Panc1 (cell line): ENCODE measurements at regions not wholly inside any gene's neighbourhood (a gene's known extent, or its start where the extent isn't known, plus 50 kb on each side); places are given as distances from the start of the nearest gene placed in this dataset.

Experiments used
- ATAC-seq: fragments of 200-7000 bp; cut with Tn5 transposase; 2 replicates; pipeline ENCODE4 v1.9.1; 2020; ENCODE audit warnings: mild to moderate bottlenecking, moderate library complexity
- BruUV-seq: library from RNA; stranded (reverse); fragments of 400-500 nt; replicated peaks from 2 replicates; lab custom pipeline; 2021; lab: Mats Ljungman, UMichigan
- CTCF ChIA-PET: fragments of 300-600 bp; sonication (Branson Sonifier 250); formaldehyde crosslinking; loops from one replicate; lab custom pipeline; 2022; ENCODE audit warnings: antibody characterized with exemption; lab: Charles Lee
- POLR2A ChIA-PET: fragments of 300-600 bp; sonication (Branson Sonifier 250); formaldehyde crosslinking; loops from one replicate; lab custom pipeline; 2022; ENCODE audit warnings: antibody characterized with exemption; lab: Charles Lee
- DNase-seq: peaks from one replicate; pipeline ENCODE4 v3.0.0-alpha.2; 2010; ENCODE audit warnings: low read depth, low spot score
- H3K27ac ChIP-seq: 2 replicates; pipeline ENCODE4 v1.5.1; 2011; ENCODE audit warnings: mild to moderate bottlenecking, low read length, inconsistent platforms
- H3K27me3 ChIP-seq: fragments of 200-500 bp; sonication (Bioruptor generic); 2 replicates; pipeline ENCODE4 v1.6.0; 2014; ENCODE audit warnings: low read length, inconsistent platforms; ENCODE audit not compliant: control insufficient read depth, insufficient read depth
- H3K36me3 ChIP-seq: fragments of 200-500 bp; sonication (Bioruptor generic); 2 replicates; pipeline ENCODE4 v1.5.1; 2014; ENCODE audit warnings: inconsistent platforms, mild to moderate bottlenecking, low read length, moderate library complexity; ENCODE audit not compliant: control insufficient read depth, insufficient read depth
- H3K4me1 ChIP-seq: 2 replicates; pipeline ENCODE4 v1.5.1; 2011; ENCODE audit warnings: inconsistent platforms, mild to moderate bottlenecking, low read length, moderate library complexity; ENCODE audit not compliant: control insufficient read depth, insufficient read depth
- H3K4me3 ChIP-seq, 2 experiments: 2 replicates each; pipeline ENCODE4 v1.5.1; 2011 to 2012; ENCODE audit warnings: low read depth in 2 of 2, low read length in 2 of 2, mild to moderate bottlenecking in 2 of 2, inconsistent platforms in 1 of 2, moderate library complexity in 1 of 2
- H3K9me3 ChIP-seq: fragments of 200-500 bp; sonication (Bioruptor generic); 2 replicates; pipeline ENCODE4 v1.5.1; 2014; ENCODE audit warnings: low read depth, mild to moderate bottlenecking, inconsistent platforms, low read length, moderate library complexity; ENCODE audit not compliant: control insufficient read depth, insufficient read depth
- CTCF ChIP-seq: fragments of 450-650 bp; IDR thresholded peaks from 2 replicates; pipeline ENCODE4 v1.5.1; 2017; ENCODE audit warnings: mild to moderate bottlenecking
- POLR2AphosphoS5 ChIP-seq: IDR thresholded peaks from 2 replicates; pipeline ENCODE4 v1.6.1; 2012; ENCODE audit warnings: mild to moderate bottlenecking, low read depth, low read length, moderate library complexity
- REST ChIP-seq, 2 experiments: IDR thresholded peaks; 2 replicates each; pipeline ENCODE4 v1.6.1; 2011 to 2012; ENCODE audit warnings: low read depth in 2 of 2, control low read depth in 1 of 2, low read length in 1 of 2, mild to moderate bottlenecking in 1 of 2, moderate library complexity in 1 of 2; ENCODE audit not compliant: insufficient read depth in 1 of 2
- SIN3A ChIP-seq: IDR thresholded peaks from 2 replicates; pipeline ENCODE4 v1.6.1; 2012; ENCODE audit warnings: low read depth, mild to moderate bottlenecking, low read length, moderate library complexity, borderline replicate concordance; ENCODE audit not compliant: insufficient read depth
- TCF7L2 ChIP-seq: IDR thresholded peaks from 2 replicates; pipeline ENCODE4 v1.6.1; 2011; ENCODE audit warnings: mild to moderate bottlenecking, low read depth, low read length, inconsistent platforms
- in situ Hi-C: cut with HindIII; loops from 2 replicates; pipeline ENCODE4 v1.10.0; 2016; ENCODE audit warnings: low sequenced_read_pairs, low pct_unique_long_range_greater_than_20kb
- intact Hi-C: fragments of 100-400 bp; cut with micrococcal nuclease; formaldehyde crosslinking; loops from one replicate; pipeline ENCODE4 v1.10.0; 2022; ENCODE audit not compliant: unreplicated experiment

GRCh38 chr18:49650426-49650891 lies 88.6 kb downstream of the LIPG start:
- DNase-seq (no peak), ATAC-seq (no peak)
- no peaks in the 10 kb centered on the region for H3K9me3 ChIP-seq
- H3K27me3 ChIP-seq = no peaks in the 10 kb centered on the region
- no peak overlapping the region for H3K27ac ChIP-seq
- BruUV-seq = no TSS peak
- no peaks in the 10 kb centered on the region for H3K36me3 ChIP-seq
- H3K4me1 ChIP-seq = peaks cover 3% of the 10 kb centered on the region
- ChIA-PET POLR2A (no interaction called here), CTCF (no interaction called here)
- intact Hi-C loops (no loop called here), in situ Hi-C loops (no loop called here)
- no peak overlapping the region for H3K4me3 ChIP-seq
- no peak for TF ChIP-seq CTCF
- TF ChIP-seq REST (IDR thresholded peaks at IDR 0.05; ENCODE audit: insufficient read depth in 1 of 2, low read depth in 2 of 2, low read length in 1 of 2) = no peak
- TF ChIP-seq POLR2AphosphoS5 = no peak
- no peak for TF ChIP-seq TCF7L2
- no peak for TF ChIP-seq SIN3A

GRCh38 chr18:49648811-49649210 lies 87.0 kb downstream of the LIPG start:
- intact Hi-C loops = no loop called here
- Histone ChIP-seq H3K4me3 (no peak overlapping the region), H3K36me3 (no peaks in the 10 kb centered on the region), H3K27me3 (no peaks in the 10 kb centered on the region), H3K9me3 (no peaks in the 10 kb centered on the region), H3K27ac (no peak overlapping the region), H3K4me1 (no peaks in the 10 kb centered on the region; the same call in 1 of the 2 replicates)
- POLR2A ChIA-PET = no interaction called here
- no TSS peak for BruUV-seq
- in situ Hi-C loops = no loop called here
- TF ChIP-seq SIN3A (no peak), POLR2AphosphoS5 (no peak), CTCF (no peak; the same call in 1 of the 2 replicates), TCF7L2 (no peak), REST (IDR thresholded peaks at IDR 0.05; ENCODE audit: insufficient read depth in 1 of 2, low read depth in 2 of 2, low read length in 1 of 2) (no peak)
- DNase-seq (no peak), ATAC-seq (no peak)
- CTCF ChIA-PET = no interaction called here
